Activated naive CD8-positive, alpha-beta T cell (primary cell): ENCODE measurements at regions not wholly inside any gene's neighbourhood (a gene's known extent, or its start where the extent isn't known, plus 50 kb on each side); places are given as distances from the start of the nearest gene placed in this dataset.
"Not testable (repeated sequence)": the region's sequence is repeated elsewhere in the genome, so short reads cannot be mapped to it uniquely, and the experiment has no call there.

ENCODE experiments used
- H3K27ac Mint-ChIP-seq: one replicate; pipeline ENCODE4 v1.8.0; 2021; ENCODE audit warnings: mixed read lengths
- H3K27me3 Mint-ChIP-seq: one replicate; pipeline ENCODE4 v1.8.0; 2021; ENCODE audit warnings: mixed read lengths
- H3K36me3 Mint-ChIP-seq: one replicate; pipeline ENCODE4 v1.8.0; 2021; ENCODE audit warnings: mixed read lengths
- H3K4me1 Mint-ChIP-seq: one replicate; pipeline ENCODE4 v1.8.0; 2021; ENCODE audit warnings: low read depth, mixed read lengths
- H3K4me3 Mint-ChIP-seq: one replicate; pipeline ENCODE4 v1.8.0; 2021; ENCODE audit warnings: mild to moderate bottlenecking, mixed read lengths
- H3K9me3 Mint-ChIP-seq: one replicate; pipeline ENCODE4 v1.8.0; 2021; ENCODE audit warnings: low read depth, mixed read lengths

DNA sequence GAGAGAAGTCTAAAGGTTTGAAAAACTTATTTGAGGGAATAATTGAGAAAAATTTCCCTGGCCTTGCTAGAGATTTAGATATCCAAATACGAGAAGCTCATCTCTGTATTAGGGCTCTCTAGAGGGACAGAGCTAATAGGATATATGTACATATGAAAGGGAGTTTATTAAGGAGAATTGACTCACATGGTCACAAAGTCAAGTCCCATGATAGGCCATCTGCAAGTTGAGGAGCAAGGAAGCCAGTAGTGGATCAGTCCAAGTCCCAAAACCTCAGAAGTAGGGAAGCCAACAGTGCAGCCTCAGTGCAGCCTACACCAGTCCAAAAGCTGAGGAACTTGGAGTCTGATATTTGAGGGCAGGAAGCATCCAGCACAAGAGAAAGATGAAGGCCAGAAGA lies 126.7 kb downstream of the PJA2 start:
- not testable (repeated sequence) for H3K4me1 Mint-ChIP-seq, H3K27me3 Mint-ChIP-seq, H3K27ac Mint-ChIP-seq, H3K4me3 Mint-ChIP-seq
- Mint-ChIP-seq H3K9me3 (peaks cover 21% of the 10 kb centered on the region), H3K36me3 (peaks cover 59% of the 10 kb centered on the region)

DNA sequence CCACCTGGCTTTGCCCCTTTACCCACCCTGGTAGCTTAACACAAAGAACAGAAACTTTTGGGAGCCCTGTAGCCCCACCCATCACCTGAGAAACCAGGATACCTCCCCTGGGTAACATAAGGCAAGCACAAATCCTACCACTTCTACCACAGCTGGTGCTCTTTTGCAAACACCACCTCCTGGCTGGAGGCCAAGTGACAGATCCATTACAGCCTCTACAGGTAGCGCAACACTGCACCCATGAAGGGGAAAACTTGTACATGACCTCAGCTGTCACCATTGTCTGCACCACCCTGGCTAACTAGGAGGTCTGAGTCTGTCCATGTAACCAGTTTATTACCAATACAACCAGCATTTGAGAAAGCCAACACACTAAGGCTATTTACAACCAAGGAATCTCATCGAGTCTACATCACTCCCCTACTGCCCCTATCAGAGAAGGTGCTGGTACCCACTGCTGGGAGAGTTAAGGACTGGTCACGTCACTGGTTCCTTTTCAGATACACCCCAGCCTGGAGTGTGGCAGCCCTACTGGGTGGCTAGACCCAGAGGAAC lies 128.6 kb downstream of the PJA2 start:
- Mint-ChIP-seq H3K4me3 (no peak overlapping the region), H3K9me3 (peaks cover 19% of the 10 kb centered on the region), H3K27me3 (no peaks in the 10 kb centered on the region), H3K36me3 (peaks cover 49% of the 10 kb centered on the region), H3K27ac (no peak overlapping the region), H3K4me1 (no peaks in the 10 kb centered on the region)

DNA sequence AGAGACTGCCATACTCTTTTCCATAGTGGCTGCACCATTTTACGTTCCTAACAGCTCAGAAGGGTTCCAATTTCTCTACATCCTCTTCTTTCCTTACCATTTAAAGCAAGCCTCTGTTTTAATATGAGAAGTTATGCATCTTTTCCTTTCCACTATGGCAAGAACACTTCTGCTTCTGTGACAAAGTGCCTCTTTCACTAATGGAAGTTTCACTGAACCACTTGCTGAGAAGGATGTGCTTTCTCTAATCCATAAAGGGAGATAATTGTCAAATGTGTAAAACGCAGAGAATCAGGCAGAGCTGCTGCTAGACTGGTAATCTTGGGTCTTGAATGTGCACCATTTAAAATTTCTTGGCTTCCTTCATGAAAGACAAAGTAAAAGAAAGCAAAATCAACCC lies 131.6 kb downstream of the PJA2 start:
- Mint-ChIP-seq H3K4me3 (no peak overlapping the region), H3K4me1 (no peaks in the 10 kb centered on the region), H3K27ac (no peak overlapping the region), H3K9me3 (no peaks in the 10 kb centered on the region), H3K27me3 (no peaks in the 10 kb centered on the region), H3K36me3 (peaks cover 22% of the 10 kb centered on the region)

DNA sequence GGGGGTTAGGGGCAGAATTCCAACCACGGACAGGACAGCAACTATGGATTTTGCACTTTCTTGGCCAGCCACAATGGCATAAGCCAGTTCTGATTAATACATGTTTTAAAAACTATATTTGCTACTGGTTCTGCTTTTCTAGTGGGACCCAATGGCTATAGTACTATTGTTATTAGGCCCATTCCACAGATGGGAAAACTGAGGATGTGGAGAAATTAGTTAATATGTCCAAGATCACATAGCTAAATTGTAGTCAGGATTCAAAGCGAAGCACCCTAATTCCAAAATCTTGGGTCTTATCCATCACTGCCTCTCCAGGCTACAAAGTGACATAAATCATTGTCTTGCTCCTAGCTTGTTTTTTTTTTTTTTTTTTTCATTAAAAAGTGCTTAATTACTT lies 133.9 kb downstream of the PJA2 start:
- peaks cover 21% of the 10 kb centered on the region for H3K36me3 Mint-ChIP-seq
- H3K27me3 Mint-ChIP-seq = no peaks in the 10 kb centered on the region
- no peak overlapping the region for H3K4me3 Mint-ChIP-seq
- no peaks in the 10 kb centered on the region for H3K4me1 Mint-ChIP-seq
- H3K9me3 Mint-ChIP-seq = peaks cover under 1% of the 10 kb centered on the region
- no peak overlapping the region for H3K27ac Mint-ChIP-seq

DNA sequence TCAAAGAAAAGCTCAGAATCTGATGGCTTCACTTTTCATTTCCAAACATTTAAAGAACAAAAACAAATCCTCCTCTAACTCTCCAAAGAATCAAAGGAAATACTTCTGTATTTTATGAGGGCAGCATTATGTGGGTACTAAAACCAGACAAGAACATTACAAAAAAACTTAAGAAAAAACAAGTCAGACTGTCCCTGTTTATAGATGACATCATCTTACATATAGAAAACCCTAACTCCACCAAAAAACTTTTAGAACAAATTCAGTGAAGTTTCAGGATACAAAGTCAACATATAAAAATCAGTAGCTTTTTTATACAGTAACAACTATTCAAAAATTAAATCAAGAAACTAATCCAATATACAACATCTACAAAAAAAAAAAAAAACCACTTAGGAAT lies 136.2 kb downstream of the PJA2 start:
- Mint-ChIP-seq H3K4me1 (no peaks in the 10 kb centered on the region), H3K27ac (no peak overlapping the region), H3K36me3 (peaks cover 17% of the 10 kb centered on the region), H3K4me3 (no peak overlapping the region), H3K9me3 (peaks cover 21% of the 10 kb centered on the region), H3K27me3 (no peaks in the 10 kb centered on the region)

DNA sequence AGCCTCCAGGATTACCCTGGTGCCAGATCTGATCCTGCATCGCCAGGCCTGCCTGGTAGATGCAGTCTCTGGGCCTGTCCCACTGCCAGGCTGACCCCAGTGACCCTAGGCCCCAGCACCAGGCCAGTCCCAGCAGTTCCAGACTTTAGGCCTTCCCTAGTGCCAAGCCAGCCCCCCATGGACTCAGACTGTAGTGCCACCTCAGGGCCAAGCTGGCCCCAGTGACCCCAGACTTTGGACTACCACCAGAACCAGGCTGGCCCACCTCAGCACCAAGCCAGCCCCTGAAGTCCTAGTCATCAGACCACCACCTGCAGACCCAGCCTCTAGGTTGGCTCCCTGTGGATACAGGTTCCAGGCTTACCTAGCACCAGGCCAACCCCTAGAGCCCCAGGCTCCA lies 142.5 kb downstream of the PJA2 start:
- Mint-ChIP-seq H3K4me3 (no peak overlapping the region), H3K4me1 (no peaks in the 10 kb centered on the region), H3K27me3 (peaks cover 1% of the 10 kb centered on the region), H3K9me3 (peaks cover 21% of the 10 kb centered on the region), H3K36me3 (peaks cover 21% of the 10 kb centered on the region), H3K27ac (no peak overlapping the region)

DNA sequence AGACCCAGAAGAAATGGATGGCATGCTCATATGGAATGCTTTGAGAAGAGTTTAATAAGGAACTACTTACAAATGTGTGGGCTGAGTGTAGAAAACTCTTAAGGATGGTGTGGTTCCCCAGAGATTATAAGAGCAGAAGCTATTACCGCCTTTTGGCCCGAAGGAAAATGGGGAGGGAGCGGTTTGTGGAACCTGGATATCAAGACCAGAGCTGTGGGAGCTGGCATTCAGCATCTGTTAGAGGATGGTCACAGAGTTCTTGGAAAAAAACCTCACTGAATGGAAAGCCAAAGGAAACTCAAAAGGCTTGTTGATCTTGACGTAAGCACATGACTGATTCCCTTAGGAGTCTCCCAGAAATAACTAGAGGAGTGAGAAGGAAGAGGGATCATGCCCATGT lies 151.0 kb downstream of the PJA2 start:
- Mint-ChIP-seq H3K9me3 (no peaks in the 10 kb centered on the region), H3K4me3 (no peak overlapping the region), H3K27ac (no peak overlapping the region), H3K27me3 (no peaks in the 10 kb centered on the region), H3K36me3 (peaks cover 3% of the 10 kb centered on the region), H3K4me1 (no peaks in the 10 kb centered on the region)

DNA sequence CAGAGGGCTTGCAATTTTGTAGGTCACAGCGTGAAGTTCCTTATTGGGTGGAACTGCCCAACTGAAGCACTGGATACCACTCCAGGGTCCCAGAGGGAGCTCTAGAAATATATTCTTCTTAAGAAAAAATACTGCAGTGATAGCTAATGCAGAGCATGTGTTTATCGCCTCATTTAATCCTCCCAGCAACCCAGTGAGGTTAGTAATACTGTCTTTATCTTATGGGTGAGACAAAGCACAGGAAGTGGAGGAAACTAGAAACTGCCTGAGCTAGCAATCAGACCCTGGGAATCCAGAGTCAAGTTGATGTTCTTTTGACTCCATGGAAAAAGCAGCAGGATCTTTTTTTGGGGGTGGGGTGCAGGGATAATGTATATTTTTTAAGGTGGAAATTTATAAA lies 153.3 kb downstream of the PJA2 start:
- no peaks in the 10 kb centered on the region for H3K9me3 Mint-ChIP-seq
- H3K36me3 Mint-ChIP-seq = peaks cover 3% of the 10 kb centered on the region
- H3K4me3 Mint-ChIP-seq = no peak overlapping the region
- H3K27me3 Mint-ChIP-seq = no peaks in the 10 kb centered on the region
- no peaks in the 10 kb centered on the region for H3K4me1 Mint-ChIP-seq
- H3K27ac Mint-ChIP-seq = no peak overlapping the region

DNA sequence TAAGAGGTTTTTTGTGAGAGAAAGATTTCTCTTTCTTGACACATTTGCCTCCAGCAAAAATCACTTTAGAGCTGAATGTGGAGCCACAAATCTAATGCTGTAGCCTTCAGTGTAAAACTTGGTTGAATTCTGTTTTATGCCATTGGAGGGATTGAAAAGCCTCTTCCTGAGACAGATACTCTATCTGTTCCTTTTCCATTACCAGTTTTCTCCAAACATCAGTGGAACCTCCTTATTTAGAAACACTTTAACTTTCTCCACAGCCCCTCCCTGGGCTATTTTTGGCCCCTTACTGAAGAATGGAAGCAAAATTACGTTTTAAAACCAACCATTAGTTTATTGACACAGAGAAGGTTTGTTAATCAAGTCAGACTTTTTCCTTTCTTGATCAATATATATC lies 155.3 kb downstream of the PJA2 start:
- H3K9me3 Mint-ChIP-seq = no peaks in the 10 kb centered on the region
- no peak overlapping the region for H3K4me3 Mint-ChIP-seq
- no peaks in the 10 kb centered on the region for H3K27me3 Mint-ChIP-seq
- H3K36me3 Mint-ChIP-seq = peaks cover 3% of the 10 kb centered on the region
- no peaks in the 10 kb centered on the region for H3K4me1 Mint-ChIP-seq
- no peak overlapping the region for H3K27ac Mint-ChIP-seq

DNA sequence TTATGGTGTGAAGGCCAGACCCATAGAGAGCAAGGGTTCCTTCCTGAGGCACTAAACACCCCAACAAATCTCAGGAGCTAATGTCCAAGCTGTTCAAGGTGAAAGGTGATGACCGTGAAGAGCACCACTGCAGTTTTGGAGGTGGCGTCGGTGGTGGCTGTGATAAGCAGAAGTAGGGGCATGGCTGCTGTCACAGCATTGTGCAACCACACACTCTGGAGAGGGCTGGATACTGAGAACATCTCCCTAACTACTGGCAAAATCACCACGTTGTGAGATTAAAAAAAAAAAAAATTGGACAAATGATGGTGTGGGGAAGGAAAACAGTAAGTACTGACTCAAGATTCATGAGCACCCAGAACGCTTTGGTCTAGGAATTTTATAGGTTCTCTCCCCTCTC lies 156.5 kb downstream of the PJA2 start:
- Mint-ChIP-seq H3K27ac (no peak overlapping the region), H3K9me3 (no peaks in the 10 kb centered on the region), H3K4me1 (no peaks in the 10 kb centered on the region), H3K36me3 (no peaks in the 10 kb centered on the region), H3K27me3 (no peaks in the 10 kb centered on the region), H3K4me3 (no peak overlapping the region)

DNA sequence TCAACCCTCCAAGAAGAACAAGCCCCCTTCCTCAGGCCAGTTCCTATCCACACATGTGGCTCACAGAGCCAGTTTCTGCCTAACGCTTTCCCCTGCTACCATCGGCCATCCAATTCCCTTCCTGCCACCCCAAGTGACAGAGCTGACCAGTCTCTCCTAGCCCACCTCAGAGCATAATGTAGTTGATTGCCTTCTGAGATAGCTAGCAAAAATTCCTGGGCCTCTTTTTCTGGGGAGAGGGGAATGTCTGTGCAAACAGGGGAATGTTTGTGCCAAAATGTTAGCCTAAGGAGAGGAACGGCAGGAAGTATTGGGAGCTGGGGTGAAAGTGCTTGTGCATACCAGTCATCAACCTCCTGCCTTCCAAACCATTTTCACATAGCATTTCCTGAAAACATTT lies 157.0 kb downstream of the PJA2 start:
- Mint-ChIP-seq H3K4me3 (no peak overlapping the region), H3K27ac (no peak overlapping the region), H3K27me3 (no peaks in the 10 kb centered on the region), H3K4me1 (no peaks in the 10 kb centered on the region), H3K9me3 (no peaks in the 10 kb centered on the region), H3K36me3 (no peaks in the 10 kb centered on the region)

DNA sequence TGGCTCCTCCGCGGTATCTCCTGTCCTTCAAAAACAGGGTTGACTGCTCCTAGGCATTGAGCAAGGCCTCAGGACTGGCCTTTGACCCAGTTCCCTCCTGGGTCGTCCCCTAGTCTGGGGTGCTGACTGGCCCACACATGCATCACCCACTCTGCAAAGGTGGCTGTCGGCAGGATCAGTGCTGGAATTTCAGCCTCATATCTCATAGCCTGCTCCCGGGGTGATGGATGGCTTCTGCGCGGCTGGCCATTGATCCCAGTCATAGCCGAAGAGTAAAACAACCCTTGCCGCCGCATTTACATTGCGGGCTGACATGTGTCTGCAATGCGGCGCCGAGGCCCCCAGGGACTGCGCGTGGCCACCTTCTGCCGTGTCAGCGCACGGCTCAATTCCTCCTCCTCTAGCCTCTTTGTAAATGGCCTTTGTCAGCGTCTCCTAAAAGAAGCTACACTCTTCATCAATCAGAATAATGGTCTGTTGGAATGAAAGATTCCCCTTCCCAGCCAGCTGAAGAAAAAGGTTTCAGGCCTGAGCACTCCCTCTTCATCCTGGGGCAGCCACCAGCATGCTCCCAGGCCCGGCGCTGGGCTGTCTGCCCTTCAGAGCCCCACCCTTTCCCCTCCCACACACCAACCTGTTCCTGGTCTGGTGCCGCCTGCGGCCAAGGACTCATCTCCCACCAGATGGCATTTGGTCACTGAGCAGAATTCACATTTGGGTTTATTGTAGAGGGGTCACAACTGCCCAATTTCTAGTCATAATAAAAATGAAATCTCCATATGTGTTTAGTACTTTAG lies 159.0 kb downstream of the PJA2 start:
- Mint-ChIP-seq H3K4me3 (no peak overlapping the region), H3K9me3 (peaks cover 8% of the 10 kb centered on the region), H3K27me3 (no peaks in the 10 kb centered on the region), H3K4me1 (no peaks in the 10 kb centered on the region), H3K27ac (no peak overlapping the region), H3K36me3 (peaks cover 6% of the 10 kb centered on the region)

DNA sequence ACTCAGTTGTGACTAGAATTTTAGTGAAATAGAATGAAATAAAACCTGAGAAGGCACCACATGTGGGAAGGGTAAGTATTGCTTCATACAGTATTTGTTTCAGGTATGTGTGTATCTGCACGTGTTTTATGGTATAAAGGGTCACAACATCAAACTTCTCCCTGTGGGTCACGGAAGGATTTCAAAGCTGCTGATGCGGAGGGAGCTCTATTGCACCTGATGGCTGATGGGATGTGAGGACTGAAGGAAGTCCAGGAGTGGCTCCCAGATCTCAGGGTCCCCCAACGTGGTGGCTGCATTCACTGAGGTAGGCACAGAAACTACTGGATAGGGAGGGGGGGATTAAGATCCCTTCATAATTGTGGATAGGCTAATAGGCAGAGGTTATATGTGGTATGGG lies 159.7 kb downstream of the PJA2 start:
- H3K27me3 Mint-ChIP-seq = no peaks in the 10 kb centered on the region
- no peak overlapping the region for H3K4me3 Mint-ChIP-seq
- peaks cover 7% of the 10 kb centered on the region for H3K36me3 Mint-ChIP-seq
- no peak overlapping the region for H3K27ac Mint-ChIP-seq
- no peaks in the 10 kb centered on the region for H3K4me1 Mint-ChIP-seq
- peaks cover 9% of the 10 kb centered on the region for H3K9me3 Mint-ChIP-seq

DNA sequence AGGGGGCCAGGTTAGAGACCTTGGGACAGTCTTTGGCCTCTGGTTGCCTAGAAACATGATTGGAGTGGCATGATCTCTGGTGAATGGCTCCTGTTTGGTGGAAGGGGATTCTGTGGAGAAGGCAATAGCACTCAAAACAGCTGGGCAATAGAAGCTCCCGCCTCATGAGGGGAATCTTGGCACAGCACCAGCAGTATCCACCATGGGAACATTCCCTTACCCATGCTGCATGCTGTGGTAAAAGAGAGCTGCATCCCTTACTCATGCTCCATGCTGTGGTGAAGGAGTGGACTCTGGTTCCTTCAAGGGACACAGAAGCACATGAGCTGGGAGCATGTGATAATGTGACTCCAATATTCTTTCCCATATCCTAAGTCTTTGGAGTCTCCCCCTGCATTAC lies 160.6 kb downstream of the PJA2 start:
- no peak overlapping the region for H3K4me3 Mint-ChIP-seq
- H3K27me3 Mint-ChIP-seq = no peaks in the 10 kb centered on the region
- no peaks in the 10 kb centered on the region for H3K4me1 Mint-ChIP-seq
- H3K36me3 Mint-ChIP-seq = peaks cover 7% of the 10 kb centered on the region
- no peak overlapping the region for H3K27ac Mint-ChIP-seq
- H3K9me3 Mint-ChIP-seq = peaks cover 9% of the 10 kb centered on the region

DNA sequence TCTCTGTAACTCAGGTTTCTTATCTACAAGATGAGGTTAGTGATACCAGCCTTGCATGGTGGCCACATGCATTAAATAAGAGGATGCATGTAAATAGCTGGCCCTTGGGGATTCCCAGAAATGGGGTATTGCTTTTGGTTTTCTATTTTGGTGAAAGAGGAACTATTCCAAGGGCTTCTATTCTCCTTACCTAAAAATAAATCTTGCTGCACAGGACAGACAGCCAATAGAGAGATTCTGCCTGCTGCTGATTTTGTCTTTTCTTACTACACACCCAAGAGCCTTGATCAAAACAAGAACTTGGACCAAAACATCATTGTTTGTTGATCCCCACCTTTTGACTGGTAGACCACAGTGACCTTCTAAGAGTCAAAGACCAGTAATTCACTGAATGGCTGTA lies 161.8 kb downstream of the PJA2 start:
- H3K4me3 Mint-ChIP-seq = no peak overlapping the region
- no peak overlapping the region for H3K27ac Mint-ChIP-seq
- H3K9me3 Mint-ChIP-seq = peaks cover 9% of the 10 kb centered on the region
- H3K36me3 Mint-ChIP-seq = peaks cover 7% of the 10 kb centered on the region
- H3K27me3 Mint-ChIP-seq = no peaks in the 10 kb centered on the region
- no peaks in the 10 kb centered on the region for H3K4me1 Mint-ChIP-seq
